Keratinocyte (primary cell): ENCODE measurements at regions not wholly inside any gene's neighbourhood (a gene's known extent, or its start where the extent isn't known, plus 50 kb on each side); places are given as distances from the start of the nearest gene placed in this dataset.
A peak's percentile ranks its signal among the peaks of the same experiment; 100 is the strongest.

Source experiments
- DNase-seq: peaks from one replicate; pipeline ENCODE4 v3.0.0-alpha.2; 2011; ENCODE audit warnings: low read depth, missing footprints, low spot score
- FAIRE-seq: peaks from 2 replicates; lab custom pipeline; 2011; peaks lifted over from hg19 to GRCh38; lab: Jason Lieb, UNC
- H2AFZ ChIP-seq: 2 replicates; pipeline ENCODE4 v1.6.0; 2012; ENCODE audit warnings: low read length, control low read depth, inconsistent platforms; ENCODE audit not compliant: control insufficient read depth
- H3K27ac ChIP-seq: 2 replicates; pipeline ENCODE4 v1.5.1; 2011; ENCODE audit warnings: low read length; ENCODE audit not compliant: control insufficient read depth, insufficient read depth
- H3K27me3 ChIP-seq: 3 replicates; pipeline ENCODE4 v1.6.0; 2011; ENCODE audit warnings: low read length; ENCODE audit not compliant: control insufficient read depth, insufficient read depth; ENCODE audit errors: extremely low read depth
- H3K36me3 ChIP-seq, 2 experiments: 2 replicates in 1 of 2; 3 replicates in 1 of 2; pipeline ENCODE4 v1.5.1; 2011; ENCODE audit warnings: low read length in 2 of 2, mild to moderate bottlenecking in 1 of 2; ENCODE audit not compliant: control insufficient read depth in 2 of 2, insufficient read depth in 2 of 2; ENCODE audit errors: extremely low read depth in 1 of 2
- H3K4me1 ChIP-seq: 3 replicates; pipeline ENCODE4 v1.5.1; 2011; ENCODE audit warnings: low read length; ENCODE audit not compliant: control insufficient read depth, insufficient read depth; ENCODE audit errors: extremely low read depth
- H3K4me2 ChIP-seq: 3 replicates; pipeline ENCODE4 v1.6.0; 2011; ENCODE audit warnings: low read depth, low read length; ENCODE audit not compliant: control insufficient read depth, insufficient read depth; ENCODE audit errors: extremely low read depth
- H3K4me3 ChIP-seq, 3 experiments: fragments of 200-600 bp in 1 of 3; sonication (generic) in 1 of 3; 2 replicates in 2 of 3; 3 replicates in 1 of 3; pipeline ENCODE4 v1.5.1; 2011 to 2016; ENCODE audit warnings: low read length in 3 of 3, mild to moderate bottlenecking in 3 of 3, control low read depth in 2 of 3, inconsistent platforms in 1 of 3, low read depth in 1 of 3, mixed read lengths in 1 of 3, mixed run types in 1 of 3, moderate library complexity in 1 of 3; ENCODE audit not compliant: control insufficient read depth in 2 of 3, insufficient read depth in 2 of 3; ENCODE audit errors: extremely low read depth in 1 of 3
- H3K79me2 ChIP-seq: 2 replicates; pipeline ENCODE4 v1.6.0; 2012; ENCODE audit warnings: low read length; ENCODE audit not compliant: control insufficient read depth, insufficient read depth
- H3K9ac ChIP-seq: 3 replicates; pipeline ENCODE4 v1.6.0; 2011; ENCODE audit warnings: low read length; ENCODE audit not compliant: control insufficient read depth, insufficient read depth; ENCODE audit errors: extremely low read depth
- H3K9me1 ChIP-seq: 3 replicates; pipeline ENCODE4 v1.6.0; 2011; ENCODE audit warnings: low read length; ENCODE audit not compliant: control insufficient read depth, insufficient read depth; ENCODE audit errors: extremely low read depth
- H3K9me3 ChIP-seq: 2 replicates; pipeline ENCODE4 v1.5.1; 2012; ENCODE audit warnings: low read depth, low read length; ENCODE audit not compliant: control insufficient read depth
- H4K20me1 ChIP-seq: 3 replicates; pipeline ENCODE4 v1.6.0; 2011; ENCODE audit warnings: low read length; ENCODE audit not compliant: control insufficient read depth, insufficient read depth; ENCODE audit errors: extremely low read depth
- CTCF ChIP-seq, 3 experiments: IDR thresholded peaks in 1 of 3; conservative IDR thresholded peaks in 1 of 3; optimal IDR thresholded peaks in 1 of 3; 2 replicates in 2 of 3; 3 replicates in 1 of 3; pipeline versions ENCODE3 to v1.5.1; 2011; ENCODE audit warnings: low read length in 3 of 3, mild to moderate bottlenecking in 3 of 3, moderate library complexity in 2 of 3, control low read depth in 1 of 3, inconsistent platforms in 1 of 3; ENCODE audit not compliant: insufficient read depth in 2 of 3; ENCODE audit errors: extremely low read depth in 1 of 3
- EZH2 ChIP-seq: IDR thresholded peaks from one replicate; pipeline ENCODE4 v1.6.1; 2012; ENCODE audit warnings: inconsistent platforms, mild to moderate bottlenecking, low read length, moderate library complexity
- dilution Hi-C: fragments of 300-500 bp; cut with MboI; formaldehyde crosslinking; loops from one replicate; pipeline ENCODE4 v1.7.0; 2020; ENCODE audit warnings: low sequenced_read_pairs; ENCODE audit not compliant: extremely low pct_ligation_motif_present

GRCh38 chr2:145059343-145059742 lies 539.4 kb upstream of the ZEB2 start:
- H3K4me1 ChIP-seq: peaks cover 14% of the 10 kb centered on the region
- no peaks in the 10 kb centered on the region for H4K20me1 ChIP-seq
- H2AFZ ChIP-seq: no peak overlapping the region
- H3K9ac ChIP-seq: no peak overlapping the region
- no peaks in the 10 kb centered on the region for H3K9me1 ChIP-seq
- no peak overlapping the region for H3K4me2 ChIP-seq
- no peak for DNase-seq
- no peak overlapping the region for H3K4me3 ChIP-seq
- dilution Hi-C loops: no loop called here
- no peaks in the 10 kb centered on the region for H3K9me3 ChIP-seq
- no peak for TF ChIP-seq EZH2
- no peak for TF ChIP-seq CTCF (optimal IDR thresholded peaks at IDR 0.05 in 1 of 3, IDR thresholded peaks at IDR 0.05 in 1 of 3, conservative IDR thresholded peaks at IDR 0.05 in 1 of 3; ENCODE audit: extremely low read depth in 1 of 3, insufficient read depth in 2 of 3, low read length in 3 of 3)
- no peaks in the 10 kb centered on the region for H3K36me3 ChIP-seq
- no peaks in the 10 kb centered on the region for H3K79me2 ChIP-seq
- no peak for FAIRE-seq
- H3K27ac ChIP-seq: no peak overlapping the region
- H3K27me3 ChIP-seq: no peaks in the 10 kb centered on the region

GRCh38 chr2:145058457-145058856 lies 538.5 kb upstream of the ZEB2 start:
- Histone ChIP-seq H3K4me3 (no peak overlapping the region), H3K27me3 (no peaks in the 10 kb centered on the region), H3K27ac (no peak overlapping the region), H3K36me3 (no peaks in the 10 kb centered on the region), H4K20me1 (no peaks in the 10 kb centered on the region), H3K9ac (no peak overlapping the region), H3K4me2 (no peak overlapping the region), H3K9me1 (no peaks in the 10 kb centered on the region), H3K9me3 (no peaks in the 10 kb centered on the region), H3K79me2 (no peaks in the 10 kb centered on the region), H3K4me1 (peaks cover 14% of the 10 kb centered on the region), H2AFZ (no peak overlapping the region)
- TF ChIP-seq EZH2 (no peak), CTCF (optimal IDR thresholded peaks at IDR 0.05 in 1 of 3, IDR thresholded peaks at IDR 0.05 in 1 of 3, conservative IDR thresholded peaks at IDR 0.05 in 1 of 3; ENCODE audit: extremely low read depth in 1 of 3, insufficient read depth in 2 of 3, low read length in 3 of 3) (no peak)
- DNase-seq (no peak), FAIRE-seq (peak; percentile 67)
- dilution Hi-C loops: no loop called here
